ENCODE measurements at regions not wholly inside any gene's neighbourhood (a gene's known extent, or its start where the extent isn't known, plus 50 kb on each side); places are given as distances from the start of the nearest gene placed in this dataset.

DNA sequence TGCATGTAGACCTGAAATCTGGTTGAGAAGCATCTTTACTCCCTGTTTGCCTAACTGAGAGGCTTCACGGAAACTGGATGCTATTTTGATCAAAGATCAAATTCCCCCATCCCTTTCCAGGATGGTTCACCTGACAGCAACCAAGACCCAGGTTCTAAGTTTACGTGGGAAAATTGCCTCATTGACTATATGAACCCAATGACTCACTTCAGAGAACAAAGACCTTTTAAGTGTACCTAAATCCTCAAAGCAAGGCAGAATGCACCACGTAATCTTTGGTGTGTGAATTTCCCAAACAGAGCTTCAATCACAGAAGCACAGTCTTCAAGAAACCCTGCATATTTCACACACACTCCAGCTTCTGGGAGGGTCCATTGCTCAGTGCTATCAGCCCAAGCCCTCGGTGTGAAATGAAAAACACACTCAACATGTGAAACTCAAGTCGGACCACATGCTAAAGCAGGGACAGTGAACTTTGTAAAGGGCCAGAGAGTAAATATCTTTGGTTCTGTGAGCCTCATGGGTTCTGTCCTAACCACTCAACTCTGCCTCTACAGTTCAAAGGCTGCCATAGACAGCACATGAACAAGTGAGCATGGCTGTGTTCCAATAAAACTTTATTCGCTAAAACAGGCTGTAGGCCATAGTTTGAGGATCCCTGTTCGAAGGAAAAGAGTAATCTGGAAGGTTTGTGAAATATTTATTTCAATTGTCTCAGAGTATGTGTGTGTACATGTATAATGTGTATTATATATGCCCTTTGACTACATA is 275.6 kb upstream of the FOXK1 start:
- H3K36me3 ChIP-seq (ENCODE audit: control insufficient read depth in 2 of 2, insufficient read depth in 1 of 2, low read length in 2 of 2) = no peaks in the 10 kb centered on the region
- H3K4me1 ChIP-seq (ENCODE audit: control insufficient read depth, insufficient read depth, low read length) = no peaks in the 10 kb centered on the region
- no peaks in the 10 kb centered on the region for H3K9me3 ChIP-seq (ENCODE audit: control insufficient read depth, insufficient read depth, low read depth, low read length)
- no peak overlapping the region for H3K27ac ChIP-seq (ENCODE audit: extremely low read depth, low read depth, low read length)
- POLR2A ChIA-PET = no interaction called here
- CTCF ChIA-PET = no interaction called here
- no peak overlapping the region for H3K4me3 ChIP-seq (ENCODE audit: low read depth, low read length)
- TF ChIP-seq KLF16 (tag by site-specific recombination; IDR thresholded peaks at IDR 0.05) = no peak
- TF ChIP-seq ZNF555 (tag by site-specific recombination; conservative IDR thresholded peaks at IDR 0.05) = no peak
- no peak for TF ChIP-seq ZNF629 (tag by site-specific recombination; IDR thresholded peaks at IDR 0.05)
- TF ChIP-seq, protein P1, sequence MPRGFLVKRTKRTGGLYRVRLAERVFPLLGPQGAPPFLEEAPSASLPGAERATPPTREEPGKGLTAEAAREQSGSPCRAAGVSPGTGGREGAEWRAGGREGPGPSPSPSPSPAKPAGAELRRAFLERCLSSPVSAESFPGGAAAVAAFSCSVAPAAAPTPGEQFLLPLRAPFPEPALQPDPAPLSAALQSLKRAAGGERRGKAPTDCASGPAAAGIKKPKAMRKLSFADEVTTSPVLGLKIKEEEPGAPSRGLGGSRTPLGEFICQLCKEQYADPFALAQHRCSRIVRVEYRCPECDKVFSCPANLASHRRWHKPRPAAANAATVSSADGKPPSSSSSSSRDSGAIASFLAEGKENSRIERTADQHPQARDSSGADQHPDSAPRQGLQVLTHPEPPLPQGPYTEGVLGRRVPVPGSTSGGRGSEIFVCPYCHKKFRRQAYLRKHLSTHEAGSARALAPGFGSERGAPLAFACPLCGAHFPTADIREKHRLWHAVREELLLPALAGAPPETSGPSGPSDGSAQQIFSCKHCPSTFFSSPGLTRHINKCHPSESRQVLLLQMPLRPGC (tag by site-specific recombination; IDR thresholded peaks at IDR 0.05) = no peak
- TF ChIP-seq YY2 (tag by site-specific recombination; IDR thresholded peaks at IDR 0.05) = no peak
- TF ChIP-seq ZNF514 (tag by site-specific recombination; IDR thresholded peaks at IDR 0.05) = no peak
- TF ChIP-seq ZNF530 (tag by site-specific recombination; IDR thresholded peaks at IDR 0.05; ENCODE audit: low read depth) = no peak
- TF ChIP-seq ZNF2 (tag by site-specific recombination; IDR thresholded peaks at IDR 0.05) = no peak
- TF ChIP-seq ZNF248 (tag by site-specific recombination; IDR thresholded peaks at IDR 0.05) = no peak
- no peak for TF ChIP-seq ZNF19 (tag by site-specific recombination; IDR thresholded peaks at IDR 0.05; ENCODE audit: low read depth)
- TF ChIP-seq HOXA7 (CRISPR knock-in tag; IDR thresholded peaks at IDR 0.05; ENCODE audit: borderline replicate concordance) = no peak
- TF ChIP-seq ZNF10 (tag by site-specific recombination; IDR thresholded peaks at IDR 0.05) = no peak
- no peak for TF ChIP-seq ZNF792 (tag by site-specific recombination; IDR thresholded peaks at IDR 0.05)
- no peak for TF ChIP-seq ZNF768 (tag by site-specific recombination; IDR thresholded peaks at IDR 0.05)
- TF ChIP-seq, protein P2, sequence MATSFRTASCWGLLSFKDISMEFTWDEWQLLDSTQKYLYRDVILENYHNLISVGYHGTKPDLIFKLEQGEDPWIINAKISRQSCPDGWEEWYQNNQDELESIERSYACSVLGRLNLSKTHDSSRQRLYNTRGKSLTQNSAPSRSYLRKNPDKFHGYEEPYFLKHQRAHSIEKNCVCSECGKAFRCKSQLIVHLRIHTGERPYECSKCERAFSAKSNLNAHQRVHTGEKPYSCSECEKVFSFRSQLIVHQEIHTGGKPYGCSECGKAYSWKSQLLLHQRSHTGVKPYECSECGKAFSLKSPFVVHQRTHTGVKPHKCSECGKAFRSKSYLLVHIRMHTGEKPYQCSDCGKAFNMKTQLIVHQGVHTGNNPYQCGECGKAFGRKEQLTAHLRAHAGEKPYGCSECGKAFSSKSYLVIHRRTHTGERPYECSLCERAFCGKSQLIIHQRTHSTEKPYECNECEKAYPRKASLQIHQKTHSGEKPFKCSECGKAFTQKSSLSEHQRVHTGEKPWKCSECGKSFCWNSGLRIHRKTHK (tag by site-specific recombination; IDR thresholded peaks at IDR 0.05) = no peak
- TF ChIP-seq, protein P3, sequence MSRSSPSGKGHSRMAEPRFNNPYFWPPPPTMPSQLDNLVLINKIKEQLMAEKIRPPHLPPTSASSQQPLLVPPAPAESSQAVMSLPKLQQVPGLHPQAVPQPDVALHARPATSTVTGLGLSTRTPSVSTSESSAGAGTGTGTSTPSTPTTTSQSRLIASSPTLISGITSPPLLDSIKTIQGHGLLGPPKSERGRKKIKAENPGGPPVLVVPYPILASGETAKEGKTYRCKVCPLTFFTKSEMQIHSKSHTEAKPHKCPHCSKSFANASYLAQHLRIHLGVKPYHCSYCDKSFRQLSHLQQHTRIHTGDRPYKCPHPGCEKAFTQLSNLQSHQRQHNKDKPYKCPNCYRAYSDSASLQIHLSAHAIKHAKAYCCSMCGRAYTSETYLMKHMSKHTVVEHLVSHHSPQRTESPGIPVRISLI (tag by site-specific recombination; IDR thresholded peaks at IDR 0.05) = no peak
- no peak for TF ChIP-seq ZSCAN23 (tag by site-specific recombination; IDR thresholded peaks at IDR 0.05)
- no peak for TF ChIP-seq ZNF16 (tag by site-specific recombination; IDR thresholded peaks at IDR 0.05; ENCODE audit: low read depth)
- TF ChIP-seq ZNF184 (tag by site-specific recombination; IDR thresholded peaks at IDR 0.05) = no peak
- TF ChIP-seq, protein P4, sequence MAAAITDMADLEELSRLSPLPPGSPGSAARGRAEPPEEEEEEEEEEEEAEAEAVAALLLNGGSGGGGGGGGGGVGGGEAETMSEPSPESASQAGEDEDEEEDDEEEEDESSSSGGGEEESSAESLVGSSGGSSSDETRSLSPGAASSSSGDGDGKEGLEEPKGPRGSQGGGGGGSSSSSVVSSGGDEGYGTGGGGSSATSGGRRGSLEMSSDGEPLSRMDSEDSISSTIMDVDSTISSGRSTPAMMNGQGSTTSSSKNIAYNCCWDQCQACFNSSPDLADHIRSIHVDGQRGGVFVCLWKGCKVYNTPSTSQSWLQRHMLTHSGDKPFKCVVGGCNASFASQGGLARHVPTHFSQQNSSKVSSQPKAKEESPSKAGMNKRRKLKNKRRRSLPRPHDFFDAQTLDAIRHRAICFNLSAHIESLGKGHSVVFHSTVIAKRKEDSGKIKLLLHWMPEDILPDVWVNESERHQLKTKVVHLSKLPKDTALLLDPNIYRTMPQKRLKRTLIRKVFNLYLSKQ (tag by site-specific recombination; IDR thresholded peaks at IDR 0.05; ENCODE audit: borderline replicate concordance) = no peak

DNA sequence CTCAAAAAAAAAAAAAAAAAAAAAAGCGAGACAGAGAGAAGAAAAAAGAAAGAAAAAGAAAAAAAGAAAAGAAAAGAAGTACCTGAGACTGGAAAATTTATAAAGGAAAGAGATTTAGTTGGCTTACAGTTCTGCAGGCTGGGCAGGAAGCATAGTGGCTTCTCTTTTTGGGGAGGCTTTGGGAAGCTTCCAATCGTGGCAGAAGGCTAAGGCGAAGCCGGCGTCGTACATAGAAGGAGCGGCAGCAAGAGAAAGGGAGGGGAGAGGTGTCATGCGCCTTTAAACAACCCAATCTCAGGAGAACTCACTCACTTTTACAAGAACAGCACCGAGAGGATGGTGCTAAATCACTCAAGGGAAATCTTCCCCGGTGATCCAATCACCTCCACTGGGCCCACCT is 272.1 kb upstream of the FOXK1 start:
- POLR2A ChIA-PET = no interaction called here
- no peaks in the 10 kb centered on the region for H3K36me3 ChIP-seq (ENCODE audit: control insufficient read depth in 2 of 2, insufficient read depth in 1 of 2, low read length in 2 of 2)
- H3K9me3 ChIP-seq (ENCODE audit: control insufficient read depth, insufficient read depth, low read depth, low read length) = no peaks in the 10 kb centered on the region
- H3K4me1 ChIP-seq (ENCODE audit: control insufficient read depth, insufficient read depth, low read length) = no peaks in the 10 kb centered on the region
- H3K27ac ChIP-seq (ENCODE audit: extremely low read depth, low read depth, low read length) = no peak overlapping the region
- no peak overlapping the region for H3K4me3 ChIP-seq (ENCODE audit: low read depth, low read length)
- TF ChIP-seq ZBTB1 (tag by site-specific recombination; IDR thresholded peaks at IDR 0.05) = no peak
- no peak for TF ChIP-seq ZNF184 (tag by site-specific recombination; IDR thresholded peaks at IDR 0.05)
- TF ChIP-seq ZSCAN30 (tag by site-specific recombination; IDR thresholded peaks at IDR 0.05) = no peak
- TF ChIP-seq ZSCAN23 (tag by site-specific recombination; IDR thresholded peaks at IDR 0.05) = no peak
- CTCF ChIA-PET = no interaction called here

Data from HEK293 (cell line).